ENCODE measurements at regions not wholly inside any gene's neighbourhood (a gene's known extent, or its start where the extent isn't known, plus 50 kb on each side); places are given as distances from the start of the nearest gene placed in this dataset.

DNA sequence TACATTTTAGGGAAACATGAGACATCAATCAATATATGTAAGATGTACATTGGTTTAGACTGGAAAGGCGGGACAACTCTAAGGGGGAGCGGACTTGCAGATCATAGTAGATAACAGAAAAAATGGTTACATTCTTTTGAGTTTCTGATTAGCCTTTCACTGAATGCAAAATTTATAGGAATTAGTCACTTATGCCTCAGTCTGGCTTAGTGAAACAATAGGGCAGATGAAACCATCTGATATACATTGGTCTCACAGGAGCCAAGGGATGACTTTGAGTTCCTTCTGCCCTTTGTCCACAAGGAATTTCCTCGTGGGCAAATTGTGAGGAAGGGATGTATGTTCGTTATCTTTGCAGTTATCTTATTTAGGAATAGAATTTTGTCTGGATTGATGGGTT, 128.2 kb downstream of the ARSF start:
- 73 to 87% methylated on average over 3 to 4 of the region's 4 CpGs for WGBS, 2 donors
- no peak for DNase-seq
- H3K27ac ChIP-seq, result no peak overlapping the region
- no peak overlapping the region for H3K4me3 ChIP-seq
- no peaks in the 10 kb centered on the region for H3K36me3 ChIP-seq
- no peaks in the 10 kb centered on the region for H3K9me3 ChIP-seq
- H3K4me1 ChIP-seq, result no peaks in the 10 kb centered on the region
- TF ChIP-seq POLR2A (IDR thresholded peaks at IDR 0.05), result no peak
- TF ChIP-seq, protein P1, sequence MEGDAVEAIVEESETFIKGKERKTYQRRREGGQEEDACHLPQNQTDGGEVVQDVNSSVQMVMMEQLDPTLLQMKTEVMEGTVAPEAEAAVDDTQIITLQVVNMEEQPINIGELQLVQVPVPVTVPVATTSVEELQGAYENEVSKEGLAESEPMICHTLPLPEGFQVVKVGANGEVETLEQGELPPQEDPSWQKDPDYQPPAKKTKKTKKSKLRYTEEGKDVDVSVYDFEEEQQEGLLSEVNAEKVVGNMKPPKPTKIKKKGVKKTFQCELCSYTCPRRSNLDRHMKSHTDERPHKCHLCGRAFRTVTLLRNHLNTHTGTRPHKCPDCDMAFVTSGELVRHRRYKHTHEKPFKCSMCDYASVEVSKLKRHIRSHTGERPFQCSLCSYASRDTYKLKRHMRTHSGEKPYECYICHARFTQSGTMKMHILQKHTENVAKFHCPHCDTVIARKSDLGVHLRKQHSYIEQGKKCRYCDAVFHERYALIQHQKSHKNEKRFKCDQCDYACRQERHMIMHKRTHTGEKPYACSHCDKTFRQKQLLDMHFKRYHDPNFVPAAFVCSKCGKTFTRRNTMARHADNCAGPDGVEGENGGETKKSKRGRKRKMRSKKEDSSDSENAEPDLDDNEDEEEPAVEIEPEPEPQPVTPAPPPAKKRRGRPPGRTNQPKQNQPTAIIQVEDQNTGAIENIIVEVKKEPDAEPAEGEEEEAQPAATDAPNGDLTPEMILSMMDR (IDR thresholded peaks at IDR 0.05), result no peak
- intact Hi-C loops (cut with DNase I), result no loop called here
- H3K27me3 ChIP-seq, result no peaks in the 10 kb centered on the region

DNA sequence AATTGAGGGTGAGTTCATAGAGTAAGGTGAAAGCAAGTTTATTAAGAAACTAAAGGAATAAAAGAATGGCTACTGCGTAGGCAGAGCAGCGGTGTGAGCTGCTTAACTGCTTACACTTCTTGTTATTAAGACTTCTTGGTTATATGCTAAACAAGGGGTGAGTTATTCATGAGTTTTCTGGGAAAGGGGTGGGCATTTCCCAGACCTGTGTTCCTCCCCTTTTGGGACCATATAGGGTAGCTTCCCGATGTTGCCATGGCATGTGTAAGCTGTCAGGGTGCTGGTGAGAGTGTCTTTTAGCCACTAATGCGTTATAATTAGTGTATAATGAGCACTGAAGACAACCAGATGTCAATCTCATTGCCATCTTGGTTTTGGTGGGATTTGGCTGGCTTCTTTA, 126.5 kb downstream of the ARSF start:
- intact Hi-C loops (cut with DNase I), result no loop called here
- 83 to 93% methylated on average over 4 of the region's 4 CpGs for WGBS, 2 donors
- no peak for DNase-seq
- Histone ChIP-seq H3K4me1 (no peaks in the 10 kb centered on the region), H3K27me3 (no peaks in the 10 kb centered on the region), H3K36me3 (no peaks in the 10 kb centered on the region), H3K4me3 (no peak overlapping the region), H3K27ac (no peak overlapping the region), H3K9me3 (no peaks in the 10 kb centered on the region)
- TF ChIP-seq POLR2A (IDR thresholded peaks at IDR 0.05), result no peak
- TF ChIP-seq, protein P1 (IDR thresholded peaks at IDR 0.05), result no peak

DNA sequence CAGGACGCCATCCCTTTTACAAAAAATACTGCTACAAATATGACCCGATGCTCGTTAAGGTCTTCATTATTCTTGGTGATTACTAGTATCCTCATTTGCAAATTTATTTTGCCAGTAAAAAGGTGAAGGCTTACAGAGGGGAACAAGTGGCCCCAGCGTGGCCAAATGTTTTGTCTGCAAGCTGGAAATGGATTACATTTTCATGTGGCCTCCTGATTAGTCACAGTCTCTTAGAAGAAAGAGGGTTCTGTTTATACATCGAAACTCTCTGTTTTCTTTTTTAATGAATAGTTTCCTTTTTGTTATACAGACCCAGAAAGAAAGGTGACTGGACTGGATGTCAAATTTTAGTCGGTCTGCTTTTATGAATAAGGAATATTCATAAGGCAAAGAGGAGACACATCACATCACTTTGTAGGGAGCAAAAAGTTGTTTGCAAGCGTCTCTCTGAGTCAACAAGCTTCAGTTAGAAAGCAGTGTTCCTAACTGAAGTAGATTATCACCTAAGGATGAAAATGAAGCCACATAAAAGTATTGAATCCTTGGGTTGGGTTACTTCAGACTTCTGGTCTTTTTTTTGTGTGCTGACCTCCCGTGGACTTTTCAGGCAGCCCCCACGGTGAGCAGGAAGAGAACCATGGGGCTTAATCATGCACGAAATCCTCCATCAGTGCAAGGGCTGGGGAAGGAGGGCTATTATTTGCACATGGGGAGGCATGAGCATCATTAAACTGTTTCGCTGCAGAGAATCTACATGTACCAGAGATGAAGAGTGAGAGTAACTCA, 125.6 kb downstream of the ARSF start:
- DNase-seq, result no peak
- Histone ChIP-seq H3K27ac (no peak overlapping the region), H3K4me1 (no peaks in the 10 kb centered on the region), H3K36me3 (no peaks in the 10 kb centered on the region), H3K4me3 (no peak overlapping the region), H3K9me3 (no peaks in the 10 kb centered on the region), H3K27me3 (no peaks in the 10 kb centered on the region)
- intact Hi-C loops (cut with DNase I), result no loop called here
- 54 to 64% methylated on average over 7 to 11 of the region's 11 CpGs for WGBS, 2 donors
- TF ChIP-seq POLR2A (IDR thresholded peaks at IDR 0.05), result no peak
- TF ChIP-seq, protein P1 (IDR thresholded peaks at IDR 0.05), result no peak

DNA sequence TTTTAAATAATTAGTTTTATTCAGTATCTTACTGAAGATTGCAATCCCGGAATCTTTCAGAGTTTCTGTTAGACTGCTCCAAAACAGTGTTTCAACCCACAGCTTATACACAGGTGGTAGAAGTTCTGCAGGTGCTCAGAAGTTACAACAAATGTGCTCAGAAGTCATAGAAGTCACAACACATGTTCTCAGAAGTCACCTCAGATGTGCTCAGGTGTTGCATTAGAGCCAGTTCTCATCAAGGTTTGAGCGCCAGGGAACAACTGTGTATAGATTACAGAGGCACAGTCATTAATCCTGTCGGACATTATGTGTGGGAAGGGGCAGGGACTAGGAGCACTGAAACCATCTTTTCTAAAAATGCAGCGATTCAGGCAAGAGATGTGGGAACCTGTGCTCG, 124.5 kb downstream of the ARSF start:
- no peaks in the 10 kb centered on the region for H3K9me3 ChIP-seq
- no peak for TF ChIP-seq POLR2A (IDR thresholded peaks at IDR 0.05)
- TF ChIP-seq, protein P1 (IDR thresholded peaks at IDR 0.05), result no peak
- no peak overlapping the region for H3K4me3 ChIP-seq
- no peak overlapping the region for H3K27ac ChIP-seq
- no peaks in the 10 kb centered on the region for H3K4me1 ChIP-seq
- DNase-seq, result no peak
- H3K27me3 ChIP-seq, result no peaks in the 10 kb centered on the region
- WGBS, 2 donors, result 79 to 88% methylated on average over 5 of the region's 5 CpGs
- intact Hi-C loops (cut with DNase I), result no loop called here
- no peaks in the 10 kb centered on the region for H3K36me3 ChIP-seq

Measured in esophagus squamous epithelium (tissue), 5 donors.